ENCODE measurements at regions not wholly inside any gene's neighbourhood (a gene's known extent, or its start where the extent isn't known, plus 50 kb on each side); places are given as distances from the start of the nearest gene placed in this dataset.

GRCh38 chr16:13781575-13782338 lies 138.2 kb upstream of the ERCC4 start:
- TF ChIP-seq CTCF (IDR thresholded peaks at IDR 0.05) (no peak), POLR2A (IDR thresholded peaks at IDR 0.05) (no peak)
